HepG2 (cell line): ENCODE measurements at regions not wholly inside any gene's neighbourhood (a gene's known extent, or its start where the extent isn't known, plus 50 kb on each side); places are given as distances from the start of the nearest gene placed in this dataset.

Source experiments
- ATAC-seq: fragments of 200-7000 bp; cut with Tn5 transposase; 3 replicates; pipeline ENCODE4 v1.9.1; 2020; ENCODE audit warnings: mild to moderate bottlenecking, moderate library complexity
- BruUV-seq: library from RNA; stranded (reverse); fragments of 400-500 nt; replicated peaks from 2 replicates; lab custom pipeline; 2021; lab: Mats Ljungman, UMichigan
- CTCF ChIA-PET: fragments of 300-600 bp; formaldehyde crosslinking; extraction: SDS; loops from one replicate; lab custom pipeline; 2021; ENCODE audit warnings: low total read pairs, inconsistent platforms, low intra/inter-chr PET ratio; lab: Yijun Ruan, JAX
- POLR2A ChIA-PET: fragments of 350-600 bp; sonication (Branson Sonifier 250); formaldehyde crosslinking; loops from one replicate; lab custom pipeline; 2020; ENCODE audit warnings: antibody characterized with exemption, inconsistent platforms; lab: Yijun Ruan, JAX
- DNase-seq: peaks from one replicate; pipeline ENCODE4 v3.0.0-alpha.2; 2015; ENCODE audit warnings: low spot score
- FAIRE-seq: peaks from 3 replicates; lab custom pipeline; 2011; peaks lifted over from hg19 to GRCh38; lab: Jason Lieb, UNC
- H2AFZ ChIP-seq: one replicate; pipeline ENCODE4 v1.6.1; 2011; ENCODE audit warnings: low read length, inconsistent platforms
- H3K27ac ChIP-seq: fragments of 300-600 bp; 3 replicates; pipeline ENCODE4 v1.8.0; 2011; ENCODE audit warnings: mixed run types, mild to moderate bottlenecking, mixed read lengths, low read length, inconsistent platforms; ENCODE audit not compliant: insufficient read depth; ENCODE audit errors: extremely low read length
- H3K27me3 ChIP-seq, 2 experiments: fragments of 200-600 bp in 1 of 2; 2 replicates in 1 of 2; 3 replicates in 1 of 2; pipeline versions ENCODE4 v1.6.0 to v1.8.0; 2011; ENCODE audit warnings: low read length in 2 of 2, mild to moderate bottlenecking in 2 of 2, moderate library complexity in 2 of 2, inconsistent platforms in 1 of 2; ENCODE audit not compliant: insufficient read depth in 2 of 2, control insufficient read depth in 1 of 2
- H3K36me3 ChIP-seq, 2 experiments: fragments of 200-600 bp in 1 of 2; replicated peaks in 1 of 2; 2 replicates in 1 of 2; 3 replicates in 1 of 2; pipeline versions ENCODE4 v1.5.1 to v1.8.0; 2011; ENCODE audit warnings: low read length in 2 of 2, inconsistent platforms in 1 of 2; ENCODE audit not compliant: insufficient read depth in 2 of 2, control insufficient read depth in 1 of 2
- H3K4me1 ChIP-seq: 2 replicates; pipeline ENCODE4 v1.5.1; 2012; ENCODE audit warnings: low read length, inconsistent platforms; ENCODE audit not compliant: insufficient read depth
- H3K4me2 ChIP-seq: 2 replicates; pipeline ENCODE4 v1.6.0; 2011; ENCODE audit warnings: low read depth, low read length, inconsistent platforms
- H3K4me3 ChIP-seq, 3 experiments: fragments of 200-600 bp in 1 of 3; sonication (generic), shearing (Covaris generic) in 1 of 3; replicated peaks in 1 of 3; 2 replicates each; pipeline ENCODE4 v1.5.1; 2011 to 2016; ENCODE audit warnings: low read length in 3 of 3, inconsistent platforms in 2 of 3, low read depth in 2 of 3, mild to moderate bottlenecking in 2 of 3, control low read depth in 1 of 3, mixed read lengths in 1 of 3; ENCODE audit not compliant: insufficient read depth in 1 of 3
- H3K79me2 ChIP-seq: one replicate; pipeline ENCODE4 v1.6.1; 2011; ENCODE audit warnings: low read length, inconsistent platforms; ENCODE audit not compliant: insufficient read depth
- H3K9ac ChIP-seq: 2 replicates; pipeline ENCODE4 v1.6.0; 2011; ENCODE audit warnings: mild to moderate bottlenecking, low read depth, low read length, inconsistent platforms; ENCODE audit not compliant: insufficient read depth
- H3K9me3 ChIP-seq: 2 replicates; pipeline ENCODE4 v1.5.1; 2012; ENCODE audit warnings: mild to moderate bottlenecking, low read length
- H4K20me1 ChIP-seq: 2 replicates; pipeline ENCODE4 v1.6.0; 2011; ENCODE audit warnings: inconsistent platforms, mild to moderate bottlenecking, low read length, moderate library complexity; ENCODE audit not compliant: insufficient read depth
- ATAD3A ChIP-seq: sonication (generic); formaldehyde crosslinking; IDR thresholded peaks from 2 replicates; pipeline ENCODE4 v1.4.0; 2020; ENCODE audit warnings: missing genetic modification reagents
- ATF7 ChIP-seq, 2 experiments: fragments of 450-650 bp in 1 of 2; sonication (generic) in 1 of 2; formaldehyde crosslinking in 1 of 2; IDR thresholded peaks; 2 replicates each; pipeline versions ENCODE4 v1.4.0 to v1.6.1; 2016 to 2020; ENCODE audit warnings: antibody characterized with exemption in 1 of 2, mild to moderate bottlenecking in 1 of 2, missing genetic modification reagents in 1 of 2
- BCL6 ChIP-seq: IDR thresholded peaks from 2 replicates; pipeline ENCODE4 v1.6.1; 2016; ENCODE audit warnings: missing genetic modification reagents, missing compliant biosample characterization
- EED ChIP-seq: sonication (generic); formaldehyde crosslinking; IDR thresholded peaks from 2 replicates; pipeline ENCODE4 v1.5.0; 2020; ENCODE audit warnings: mild to moderate bottlenecking, missing genetic modification reagents
- NR2F6 ChIP-seq, 2 experiments: IDR thresholded peaks; 2 replicates each; pipeline ENCODE4 v1.6.1; 2016; ENCODE audit warnings: antibody characterized with exemption in 1 of 2, mild to moderate bottlenecking in 1 of 2
- RARA ChIP-seq: IDR thresholded peaks from 2 replicates; pipeline ENCODE4 v1.6.1; 2016; ENCODE audit warnings: missing genetic modification reagents, missing compliant biosample characterization
- XBP1 ChIP-seq: sonication (generic); formaldehyde crosslinking; IDR thresholded peaks from 2 replicates; pipeline ENCODE4 v1.5.0; 2020; ENCODE audit warnings: missing genetic modification reagents
- ZNF337 ChIP-seq: sonication (generic); formaldehyde crosslinking; IDR thresholded peaks from 2 replicates; pipeline ENCODE4 v1.5.1; 2020; ENCODE audit warnings: missing genetic modification reagents, low read depth, mild to moderate bottlenecking, borderline replicate concordance
- ZNF737 ChIP-seq: sonication (generic); formaldehyde crosslinking; IDR thresholded peaks from 2 replicates; pipeline ENCODE4 v1.5.0; 2020; ENCODE audit warnings: missing genetic modification reagents, mild to moderate bottlenecking, borderline replicate concordance
- ZNF841 ChIP-seq: sonication (generic); formaldehyde crosslinking; IDR thresholded peaks from 2 replicates; pipeline ENCODE4 v1.8.1; 2023; ENCODE audit warnings: missing genetic modification reagents, borderline replicate concordance
- ZSCAN9 ChIP-seq: IDR thresholded peaks from 2 replicates; pipeline ENCODE4 v1.6.1; 2016; ENCODE audit warnings: borderline replicate concordance
- WGBS: methylation state at CpG from one replicate; pipeline ENCODE4 v1.1.6; 2017; ENCODE audit warnings: low lambda C conversion rate; 5-methylcytosine and 5-hydroxymethylcytosine counted together
- in situ Hi-C: cut with HindIII; loops from 2 replicates; pipeline ENCODE4 v1.10.0; 2017; ENCODE audit warnings: low pct_unique_long_range_greater_than_20kb; ENCODE audit not compliant: extremely low pct_ligation_motif_present
- intact Hi-C: fragments of 100-400 bp; cut with micrococcal nuclease; formaldehyde crosslinking; loops from one replicate; pipeline ENCODE4 v1.10.0; 2022; ENCODE audit not compliant: unreplicated experiment
- TF ChIP-seq, protein P1 (sequence below): sonication (generic); formaldehyde crosslinking; IDR thresholded peaks from 2 replicates; pipeline ENCODE4 v1.4.0; 2020; ENCODE audit warnings: missing genetic modification reagents, borderline replicate concordance
- TF ChIP-seq, protein P2 (sequence below): IDR thresholded peaks from 2 replicates; pipeline ENCODE4 v1.6.1; 2012; ENCODE audit warnings: low read depth, low read length, improper control_type of control experiment

DNA sequence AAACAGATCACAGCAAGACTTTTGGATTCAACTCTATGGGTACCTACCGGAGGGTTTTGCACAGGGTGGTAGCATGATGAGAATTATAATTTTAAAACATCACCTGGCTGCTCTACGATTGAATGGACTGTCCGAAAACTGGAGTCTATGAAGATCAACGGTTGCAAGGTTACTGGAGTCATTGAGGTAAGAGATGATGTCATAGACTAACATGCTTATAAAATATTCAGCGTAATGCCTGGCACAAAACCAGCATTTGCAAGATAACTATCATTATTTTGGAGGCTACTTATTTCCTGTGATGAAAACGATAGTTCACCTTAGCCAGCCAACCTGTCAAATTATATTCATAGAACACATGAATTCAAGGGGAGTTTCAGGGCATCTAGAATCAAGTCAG is 580.6 kb upstream of the TBX3 start:
- intact Hi-C loops, result no loop called here
- POLR2A ChIA-PET, result no interaction called here
- 40% methylated on average over 6 of the region's 6 CpGs for WGBS

DNA sequence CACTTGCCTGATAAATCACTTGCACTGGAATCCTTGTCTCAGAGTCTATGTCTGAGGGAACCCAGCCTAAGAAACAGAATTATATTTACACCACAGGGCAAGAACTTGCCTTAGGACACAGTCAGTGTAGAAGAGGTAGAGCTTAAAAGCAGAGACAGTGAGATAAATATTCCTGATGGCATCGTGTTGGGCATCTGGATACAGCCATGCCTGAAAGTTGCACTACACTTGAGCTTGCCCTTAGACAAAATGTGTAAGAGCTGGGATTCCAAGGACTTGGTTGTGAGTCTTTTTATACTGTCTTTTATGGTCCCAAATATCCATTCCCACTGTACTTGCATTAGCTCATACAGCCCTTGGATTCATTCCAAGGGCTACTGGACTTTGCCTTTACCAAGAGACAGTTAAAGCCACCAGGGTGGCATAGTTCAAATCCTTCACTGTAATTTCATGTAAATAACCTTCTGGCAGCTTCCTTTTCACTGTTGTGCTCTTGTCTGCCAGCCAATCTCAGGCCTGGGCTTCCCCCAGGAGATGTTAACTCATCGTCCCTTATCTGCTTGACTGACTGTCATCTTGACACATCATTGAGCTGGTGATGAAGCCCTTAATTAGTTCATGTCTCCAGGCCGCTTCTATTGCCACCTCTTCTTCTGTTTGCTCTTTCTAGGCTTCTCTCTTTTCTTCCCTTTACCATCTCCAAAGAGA is 577.9 kb upstream of the TBX3 start:
- H3K27ac ChIP-seq, result no peak overlapping the region
- BruUV-seq, result no TSS peak
- ChIA-PET CTCF (no interaction called here), POLR2A (interaction anchor here (0.6 to 1.2 kb wide), 2 partner anchors 12 to 578 kb away, joined by 3 to 5 read pairs; partner anchors contain the start of gene TBX3)
- H3K79me2 ChIP-seq, result no peaks in the 10 kb centered on the region
- H3K4me3 ChIP-seq, result no peak overlapping the region; a peak in 1 of 6 replicates
- no peak overlapping the region for H3K9ac ChIP-seq
- DNase-seq (peak; percentile 80), ATAC-seq (peak; percentile 86), FAIRE-seq (peak; percentile 54)
- intact Hi-C loops, result no loop called here
- no peaks in the 10 kb centered on the region for H4K20me1 ChIP-seq
- H3K4me1 ChIP-seq, result peaks cover 31% of the 10 kb centered on the region
- no peaks in the 10 kb centered on the region for H3K36me3 ChIP-seq
- no peak overlapping the region for H2AFZ ChIP-seq
- H3K9me3 ChIP-seq, result no peaks in the 10 kb centered on the region
- 1% methylated on average over 3 of the region's 3 CpGs for WGBS
- peak overlapping the region; percentile 31 for H3K4me2 ChIP-seq
- no peaks in the 10 kb centered on the region; a peak in 1 of 5 replicates for H3K27me3 ChIP-seq
- in situ Hi-C loops, result no loop called here
- TF ChIP-seq, protein P1, sequence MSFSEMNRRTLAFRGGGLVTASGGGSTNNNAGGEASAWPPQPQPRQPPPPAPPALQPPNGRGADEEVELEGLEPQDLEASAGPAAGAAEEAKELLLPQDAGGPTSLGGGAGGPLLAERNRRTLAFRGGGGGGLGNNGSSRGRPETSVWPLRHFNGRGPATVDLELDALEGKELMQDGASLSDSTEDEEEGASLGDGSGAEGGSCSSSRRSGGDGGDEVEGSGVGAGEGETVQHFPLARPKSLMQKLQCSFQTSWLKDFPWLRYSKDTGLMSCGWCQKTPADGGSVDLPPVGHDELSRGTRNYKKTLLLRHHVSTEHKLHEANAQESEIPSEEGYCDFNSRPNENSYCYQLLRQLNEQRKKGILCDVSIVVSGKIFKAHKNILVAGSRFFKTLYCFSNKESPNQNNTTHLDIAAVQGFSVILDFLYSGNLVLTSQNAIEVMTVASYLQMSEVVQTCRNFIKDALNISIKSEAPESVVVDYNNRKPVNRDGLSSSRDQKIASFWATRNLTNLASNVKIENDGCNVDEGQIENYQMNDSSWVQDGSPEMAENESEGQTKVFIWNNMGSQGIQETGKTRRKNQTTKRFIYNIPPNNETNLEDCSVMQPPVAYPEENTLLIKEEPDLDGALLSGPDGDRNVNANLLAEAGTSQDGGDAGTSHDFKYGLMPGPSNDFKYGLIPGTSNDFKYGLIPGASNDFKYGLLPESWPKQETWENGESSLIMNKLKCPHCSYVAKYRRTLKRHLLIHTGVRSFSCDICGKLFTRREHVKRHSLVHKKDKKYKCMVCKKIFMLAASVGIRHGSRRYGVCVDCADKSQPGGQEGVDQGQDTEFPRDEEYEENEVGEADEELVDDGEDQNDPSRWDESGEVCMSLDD (CRISPR knock-in tag), result no peak
- no peak for TF ChIP-seq XBP1
- no peak for TF ChIP-seq ZNF841 (CRISPR knock-in tag)
- TF ChIP-seq ZNF337 (CRISPR knock-in tag), result no peak
- no peak for TF ChIP-seq NR2F6 (IDR thresholded peaks at IDR 0.05)
- TF ChIP-seq NR2F6 (CRISPR knock-in tag; IDR thresholded peaks at IDR 0.05), result 0 out of 2 replicates have a peak, but pooled peaks have one; percentile 23
- peak; percentile 22; the same call in 1 of the 2 replicates for TF ChIP-seq BCL6 (CRISPR knock-in tag)
- no peak for TF ChIP-seq EED (CRISPR knock-in tag)
- TF ChIP-seq RARA (CRISPR knock-in tag), result peak; percentile 44; the same call in 1 of the 2 replicates

More for the DNA sequence above, 580.6 kb upstream of the TBX3 start:
- CTCF ChIA-PET, result no interaction called here
- Histone ChIP-seq H3K27me3 (no peaks in the 10 kb centered on the region; a peak in 1 of 5 replicates), H3K9ac (no peak overlapping the region), H2AFZ (no peak overlapping the region), H3K79me2 (no peaks in the 10 kb centered on the region), H3K9me3 (no peaks in the 10 kb centered on the region), H3K4me2 (no peak overlapping the region)
- no peak for ATAC-seq
- no peak for FAIRE-seq
- in situ Hi-C loops, result no loop called here
- TF ChIP-seq ATAD3A, result no peak
- peak; percentile 82 for TF ChIP-seq ATF7 (IDR thresholded peaks at IDR 0.05)
- TF ChIP-seq ATF7 (CRISPR knock-in tag; IDR thresholded peaks at IDR 0.05), result no peak
- TF ChIP-seq ZNF737 (CRISPR knock-in tag), result no peak
- TF ChIP-seq, protein P2, sequence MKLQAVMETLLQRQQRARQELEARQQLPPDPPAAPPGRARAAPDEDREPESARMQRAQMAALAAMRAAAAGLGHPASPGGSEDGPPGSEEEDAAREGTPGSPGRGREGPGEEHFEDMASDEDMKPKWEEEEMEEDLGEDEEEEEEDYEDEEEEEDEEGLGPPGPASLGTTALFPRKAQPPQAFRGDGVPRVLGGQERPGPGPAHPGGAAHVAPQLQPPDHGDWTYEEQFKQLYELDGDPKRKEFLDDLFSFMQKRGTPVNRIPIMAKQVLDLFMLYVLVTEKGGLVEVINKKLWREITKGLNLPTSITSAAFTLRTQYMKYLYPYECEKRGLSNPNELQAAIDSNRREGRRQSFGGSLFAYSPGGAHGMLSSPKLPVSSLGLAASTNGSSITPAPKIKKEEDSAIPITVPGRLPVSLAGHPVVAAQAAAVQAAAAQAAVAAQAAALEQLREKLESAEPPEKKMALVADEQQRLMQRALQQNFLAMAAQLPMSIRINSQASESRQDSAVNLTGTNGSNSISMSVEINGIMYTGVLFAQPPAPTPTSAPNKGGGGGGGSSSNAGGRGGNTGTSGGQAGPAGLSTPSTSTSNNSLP, result no peak
- no peak for TF ChIP-seq ZSCAN9 (CRISPR knock-in tag)
- TF ChIP-seq, all 625 proteins: peak for 1
- Histone ChIP-seq H3K27ac (no peak overlapping the region), H4K20me1 (no peaks in the 10 kb centered on the region), H3K4me1 (peaks cover 31% of the 10 kb centered on the region), H3K36me3 (no peaks in the 10 kb centered on the region), H3K4me3 (no peak overlapping the region)
- BruUV-seq, result no TSS peak
- DNase-seq, result no peak
